ENCODE measurements at regions not wholly inside any gene's neighbourhood (a gene's known extent, or its start where the extent isn't known, plus 50 kb on each side); places are given as distances from the start of the nearest gene placed in this dataset.

DNA sequence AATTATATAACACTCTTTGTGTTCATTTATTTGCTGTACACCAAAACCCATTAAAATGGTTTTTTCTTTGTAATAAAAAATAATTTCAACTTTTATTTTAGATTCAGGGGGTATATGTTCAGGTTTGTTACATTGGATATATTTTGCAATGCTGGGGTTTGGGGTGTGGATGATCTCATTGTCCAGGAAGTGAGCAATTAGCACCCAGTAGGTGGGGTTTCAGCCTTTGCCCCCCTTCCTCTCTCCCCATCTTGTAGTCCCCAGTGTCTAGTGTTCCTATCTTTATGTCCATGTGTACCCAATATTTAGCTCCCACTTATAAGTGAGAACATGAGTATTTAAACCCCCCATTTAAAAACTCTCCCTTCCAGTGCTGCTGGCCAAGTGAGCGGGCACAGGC lies 184.6 kb downstream of the RHOU start:
- ATAC-seq, result peak; percentile 60 to 91 (median 71)
- TF ChIP-seq, protein P1, sequence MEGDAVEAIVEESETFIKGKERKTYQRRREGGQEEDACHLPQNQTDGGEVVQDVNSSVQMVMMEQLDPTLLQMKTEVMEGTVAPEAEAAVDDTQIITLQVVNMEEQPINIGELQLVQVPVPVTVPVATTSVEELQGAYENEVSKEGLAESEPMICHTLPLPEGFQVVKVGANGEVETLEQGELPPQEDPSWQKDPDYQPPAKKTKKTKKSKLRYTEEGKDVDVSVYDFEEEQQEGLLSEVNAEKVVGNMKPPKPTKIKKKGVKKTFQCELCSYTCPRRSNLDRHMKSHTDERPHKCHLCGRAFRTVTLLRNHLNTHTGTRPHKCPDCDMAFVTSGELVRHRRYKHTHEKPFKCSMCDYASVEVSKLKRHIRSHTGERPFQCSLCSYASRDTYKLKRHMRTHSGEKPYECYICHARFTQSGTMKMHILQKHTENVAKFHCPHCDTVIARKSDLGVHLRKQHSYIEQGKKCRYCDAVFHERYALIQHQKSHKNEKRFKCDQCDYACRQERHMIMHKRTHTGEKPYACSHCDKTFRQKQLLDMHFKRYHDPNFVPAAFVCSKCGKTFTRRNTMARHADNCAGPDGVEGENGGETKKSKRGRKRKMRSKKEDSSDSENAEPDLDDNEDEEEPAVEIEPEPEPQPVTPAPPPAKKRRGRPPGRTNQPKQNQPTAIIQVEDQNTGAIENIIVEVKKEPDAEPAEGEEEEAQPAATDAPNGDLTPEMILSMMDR (IDR thresholded peaks at IDR 0.05), result no peak

DNA sequence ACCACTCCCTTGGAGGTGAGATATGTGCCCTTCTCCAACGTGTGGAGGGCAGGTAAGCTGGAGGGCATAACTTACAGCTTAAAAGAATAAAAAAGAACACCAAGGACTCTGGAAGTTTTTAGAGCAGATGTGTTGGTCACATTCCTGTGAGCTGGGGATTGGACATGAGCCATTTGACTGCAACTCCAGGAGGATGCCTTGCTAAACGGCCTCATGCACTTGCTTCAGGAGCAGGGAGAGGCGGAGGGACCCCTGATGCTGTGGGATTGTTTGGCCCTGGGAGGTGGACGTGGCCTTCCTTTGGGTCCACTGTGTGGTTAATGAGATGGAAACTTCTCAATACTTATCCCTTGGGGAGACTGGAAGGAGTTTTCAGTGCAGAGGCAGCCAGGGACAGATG lies 185.6 kb downstream of the RHOU start:
- Histone ChIP-seq H3K9me3 (ENCODE audit: control insufficient read depth, insufficient read depth, low read length) (no peaks in the 10 kb centered on the region), H3K27me3 (ENCODE audit: control insufficient read depth, insufficient read depth, low read length) (no peaks in the 10 kb centered on the region), H3K4me3 (ENCODE audit: low read length) (no peak overlapping the region), H3K4me1 (ENCODE audit: control insufficient read depth, insufficient read depth, low read length) (peaks cover 20% of the 10 kb centered on the region), H3K27ac (ENCODE audit: low read length) (no peak overlapping the region), H3K36me3 (ENCODE audit: control insufficient read depth, insufficient read depth, low read length) (no peaks in the 10 kb centered on the region)
- TF ChIP-seq, protein P1 (IDR thresholded peaks at IDR 0.05), result no peak
- Mint-ChIP-seq H3K4me3 (no peak overlapping the region), H3K27ac (peak overlapping the region in 1 of 2 donors; percentile 75), H3K4me1 (peaks cover 25 to 31% of the 10 kb centered on the region in 2 donors), H3K9me3 (peaks cover 0 to 2% of the 10 kb centered on the region in 2 donors), H3K36me3 (no peaks in the 10 kb centered on the region), H3K27me3 (ENCODE audit: low read depth in 2 of 2) (no peaks in the 10 kb centered on the region)
- no peak for DNase-seq
- WGBS (ENCODE audit: insufficient coverage), result 84% methylated on average over 4 of the region's 4 CpGs
- intact Hi-C loops (cut with micrococcal nuclease), result no loop called here
- no peak for ATAC-seq

More for the DNA sequence above, 184.6 kb downstream of the RHOU start:
- H3K4me3 ChIP-seq (ENCODE audit: low read length), result no peak overlapping the region
- H3K4me1 ChIP-seq (ENCODE audit: control insufficient read depth, insufficient read depth, low read length), result peaks cover 20% of the 10 kb centered on the region
- H3K27ac Mint-ChIP-seq, result peak overlapping the region in 1 of 2 donors; percentile 75
- peaks cover 25 to 31% of the 10 kb centered on the region in 2 donors for H3K4me1 Mint-ChIP-seq
- no peak overlapping the region for H3K27ac ChIP-seq (ENCODE audit: low read length)
- intact Hi-C loops (cut with micrococcal nuclease), result no loop called here
- no peaks in the 10 kb centered on the region for H3K36me3 ChIP-seq (ENCODE audit: control insufficient read depth, insufficient read depth, low read length)
- no peak for DNase-seq
- no peak overlapping the region for H3K4me3 Mint-ChIP-seq
- H3K9me3 Mint-ChIP-seq, result peaks cover 0 to 2% of the 10 kb centered on the region in 2 donors
- no peaks in the 10 kb centered on the region for H3K27me3 Mint-ChIP-seq (ENCODE audit: low read depth in 2 of 2)
- no peaks in the 10 kb centered on the region for H3K9me3 ChIP-seq (ENCODE audit: control insufficient read depth, insufficient read depth, low read length)
- H3K27me3 ChIP-seq (ENCODE audit: control insufficient read depth, insufficient read depth, low read length), result no peaks in the 10 kb centered on the region
- no peaks in the 10 kb centered on the region for H3K36me3 Mint-ChIP-seq
- WGBS (ENCODE audit: insufficient coverage), result 93% methylated on average over 1 of the region's 1 CpG

DNA sequence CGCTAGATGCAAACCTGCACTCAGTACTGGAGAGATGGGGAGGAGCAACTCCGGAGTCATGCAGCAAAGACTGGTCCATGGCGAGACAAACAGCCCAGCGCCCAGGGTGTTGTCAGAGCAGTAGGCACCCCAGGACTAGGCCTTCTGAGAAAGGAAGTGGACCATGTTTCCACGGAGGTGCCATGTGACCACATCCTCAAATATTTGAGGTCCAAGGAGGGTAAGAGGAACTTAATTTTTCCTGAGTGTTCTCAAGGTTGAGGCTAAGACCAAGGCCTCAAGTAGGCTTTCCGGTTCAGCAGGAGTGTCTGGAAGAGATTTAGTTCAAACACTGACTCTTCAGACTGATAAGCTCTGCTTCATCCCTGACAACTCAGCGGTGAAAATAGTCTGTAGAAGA lies 186.2 kb downstream of the RHOU start:
- H3K4me3 ChIP-seq (ENCODE audit: low read length), result no peak overlapping the region
- intact Hi-C loops (cut with micrococcal nuclease), result no loop called here
- ATAC-seq, result peak; percentile 42 to 58 (median 47)
- no peaks in the 10 kb centered on the region for H3K27me3 ChIP-seq (ENCODE audit: control insufficient read depth, insufficient read depth, low read length)
- TF ChIP-seq, protein P1 (IDR thresholded peaks at IDR 0.05), result no peak
- H3K36me3 ChIP-seq (ENCODE audit: control insufficient read depth, insufficient read depth, low read length), result no peaks in the 10 kb centered on the region
- peak overlapping the region in 1 of 2 donors; percentile 75 for H3K27ac Mint-ChIP-seq
- peak in 1 of 2 donors; percentile 20 for DNase-seq
- peaks cover 0 to 4% of the 10 kb centered on the region in 2 donors for H3K27me3 Mint-ChIP-seq (ENCODE audit: low read depth in 2 of 2)
- no peaks in the 10 kb centered on the region for H3K9me3 Mint-ChIP-seq
- no peaks in the 10 kb centered on the region for H3K9me3 ChIP-seq (ENCODE audit: control insufficient read depth, insufficient read depth, low read length)
- no peak overlapping the region for H3K4me3 Mint-ChIP-seq
- 42% methylated on average over 6 of the region's 7 CpGs for WGBS (ENCODE audit: insufficient coverage)
- H3K4me1 Mint-ChIP-seq, result peaks cover 25 to 31% of the 10 kb centered on the region in 2 donors
- no peaks in the 10 kb centered on the region for H3K36me3 Mint-ChIP-seq
- H3K4me1 ChIP-seq (ENCODE audit: control insufficient read depth, insufficient read depth, low read length), result peaks cover 20% of the 10 kb centered on the region
- peak overlapping the region; percentile 33 for H3K27ac ChIP-seq (ENCODE audit: low read length)

- H3K4me3 Mint-ChIP-seq, result no peak overlapping the region
These were observed 187.6 kb downstream of the RHOU start for GRCh38 chr1:228922722-228923376.

More at GRCh38 chr1:228922722-228923376, 187.6 kb downstream of the RHOU start:
- H3K4me1 ChIP-seq (ENCODE audit: control insufficient read depth, insufficient read depth, low read length), result peaks cover 20% of the 10 kb centered on the region
- no peaks in the 10 kb centered on the region for H3K27me3 ChIP-seq (ENCODE audit: control insufficient read depth, insufficient read depth, low read length)
- H3K36me3 ChIP-seq (ENCODE audit: control insufficient read depth, insufficient read depth, low read length), result no peaks in the 10 kb centered on the region
- H3K9me3 Mint-ChIP-seq, result no peaks in the 10 kb centered on the region
- DNase-seq (no peak), ATAC-seq (no peak)
- TF ChIP-seq, protein P1 (IDR thresholded peaks at IDR 0.05), result no peak
- H3K4me3 ChIP-seq (ENCODE audit: low read length), result no peak overlapping the region
- H3K27ac Mint-ChIP-seq, result no peak overlapping the region
- intact Hi-C loops (cut with micrococcal nuclease), result no loop called here
- 90% methylated on average over 3 of the region's 5 CpGs for WGBS (ENCODE audit: insufficient coverage)
- peaks cover 25 to 31% of the 10 kb centered on the region in 2 donors for H3K4me1 Mint-ChIP-seq
- no peaks in the 10 kb centered on the region for H3K36me3 Mint-ChIP-seq
- H3K9me3 ChIP-seq (ENCODE audit: control insufficient read depth, insufficient read depth, low read length), result no peaks in the 10 kb centered on the region
- peaks cover 0 to 5% of the 10 kb centered on the region in 2 donors for H3K27me3 Mint-ChIP-seq (ENCODE audit: low read depth in 2 of 2)
- H3K27ac ChIP-seq (ENCODE audit: low read length), result no peak overlapping the region
